ENCODE measurements at regions not wholly inside any gene's neighbourhood (a gene's known extent, or its start where the extent isn't known, plus 50 kb on each side); places are given as distances from the start of the nearest gene placed in this dataset.

DNA sequence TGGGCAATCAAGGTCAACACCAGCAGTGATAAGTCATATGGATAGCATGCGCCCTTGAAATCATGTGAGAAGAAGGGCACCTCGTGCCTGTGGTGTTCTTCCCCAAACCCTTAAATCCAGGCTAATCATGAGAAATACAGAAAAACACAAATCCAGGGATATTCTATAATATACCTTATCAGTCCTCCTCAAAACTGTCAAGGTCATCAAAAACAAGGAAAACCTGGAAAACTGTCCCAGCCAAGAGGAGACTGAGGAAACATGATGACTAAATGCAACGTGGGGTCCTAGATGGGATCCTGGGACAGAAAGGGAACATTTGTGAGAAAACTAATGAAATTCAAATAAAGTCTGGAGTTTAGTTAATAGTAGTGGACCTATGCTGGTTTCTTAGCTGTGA is 201.8 kb upstream of the FAM9B start:
- H3K36me3 ChIP-seq (ENCODE audit: control insufficient read depth in 2 of 2, insufficient read depth in 2 of 2, low read length in 1 of 2) = no peaks in the 10 kb centered on the region
- WGBS = over 99% methylated on average over 3 of the region's 3 CpGs
- no peak overlapping the region for H3K27ac ChIP-seq (ENCODE audit: low read depth in 1 of 2, low read length in 1 of 2)
- no peak overlapping the region for H3K4me3 ChIP-seq (ENCODE audit: low read length in 2 of 2)
- H3K9me3 ChIP-seq (ENCODE audit: control insufficient read depth in 2 of 2, insufficient read depth in 1 of 2, low read length in 1 of 2) = no peaks in the 10 kb centered on the region
- no peaks in the 10 kb centered on the region for H3K27me3 ChIP-seq (ENCODE audit: control insufficient read depth in 2 of 2, insufficient read depth in 1 of 2, low read length in 1 of 2)
- no peak for DNase-seq (ENCODE audit: low read depth in 6 of 9, low spot score in 9 of 9)
- H3K4me1 ChIP-seq (ENCODE audit: control insufficient read depth in 2 of 2, insufficient read depth in 2 of 2, low read length in 2 of 2) = no peaks in the 10 kb centered on the region

GRCh38 chrX:9240956-9241355 is 207.0 kb upstream of the FAM9B start:
- Histone ChIP-seq H3K4me1 (ENCODE audit: control insufficient read depth in 2 of 2, insufficient read depth in 2 of 2, low read length in 2 of 2) (no peaks in the 10 kb centered on the region), H3K4me3 (ENCODE audit: low read length in 2 of 2) (no peak overlapping the region), H3K9me3 (ENCODE audit: control insufficient read depth in 2 of 2, insufficient read depth in 1 of 2, low read length in 1 of 2) (no peaks in the 10 kb centered on the region), H3K27ac (ENCODE audit: low read depth in 1 of 2, low read length in 1 of 2) (no peak overlapping the region), H3K36me3 (ENCODE audit: control insufficient read depth in 2 of 2, insufficient read depth in 2 of 2, low read length in 1 of 2) (no peaks in the 10 kb centered on the region), H3K27me3 (ENCODE audit: control insufficient read depth in 2 of 2, insufficient read depth in 1 of 2, low read length in 1 of 2) (no peaks in the 10 kb centered on the region)
- 93% methylated on average over 4 of the region's 4 CpGs for WGBS
- no peak for DNase-seq (ENCODE audit: low read depth in 6 of 9, low spot score in 9 of 9)

DNA sequence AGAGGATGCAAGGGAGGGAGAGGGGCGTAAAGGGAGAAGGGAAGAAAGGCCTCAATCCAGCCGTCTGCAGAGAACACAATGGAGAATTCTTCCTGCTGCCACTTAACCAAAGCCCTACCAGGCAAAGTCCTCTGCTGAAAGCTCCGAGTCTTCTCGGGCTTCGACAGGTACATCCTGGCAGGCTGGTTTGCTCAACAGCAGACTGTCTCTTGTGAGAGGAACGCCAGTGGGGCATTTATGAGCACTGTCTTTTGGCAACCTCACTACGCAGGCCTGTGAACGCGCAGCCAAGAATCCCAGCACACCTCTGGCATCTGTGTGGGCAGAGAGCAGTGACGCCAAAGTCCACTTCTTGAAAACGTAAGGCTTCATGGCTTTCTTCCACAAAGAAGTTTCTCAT is 207.5 kb upstream of the FAM9B start:
- 97% methylated on average over 11 of the region's 11 CpGs for WGBS
- H3K27ac ChIP-seq (ENCODE audit: low read depth in 1 of 2, low read length in 1 of 2) = no peak overlapping the region
- no peak for DNase-seq (ENCODE audit: low read depth in 6 of 9, low spot score in 9 of 9)
- no peaks in the 10 kb centered on the region for H3K9me3 ChIP-seq (ENCODE audit: control insufficient read depth in 2 of 2, insufficient read depth in 1 of 2, low read length in 1 of 2)
- no peaks in the 10 kb centered on the region for H3K4me1 ChIP-seq (ENCODE audit: control insufficient read depth in 2 of 2, insufficient read depth in 2 of 2, low read length in 2 of 2)
- H3K36me3 ChIP-seq (ENCODE audit: control insufficient read depth in 2 of 2, insufficient read depth in 2 of 2, low read length in 1 of 2) = no peaks in the 10 kb centered on the region
- no peak overlapping the region for H3K4me3 ChIP-seq (ENCODE audit: low read length in 2 of 2)
- no peaks in the 10 kb centered on the region for H3K27me3 ChIP-seq (ENCODE audit: control insufficient read depth in 2 of 2, insufficient read depth in 1 of 2, low read length in 1 of 2)

- H3K4me3 ChIP-seq (ENCODE audit: low read length in 2 of 2) = no peak overlapping the region
- H3K27ac ChIP-seq (ENCODE audit: low read depth in 1 of 2, low read length in 1 of 2) = no peak overlapping the region
- H3K27me3 ChIP-seq (ENCODE audit: control insufficient read depth in 2 of 2, insufficient read depth in 1 of 2, low read length in 1 of 2) = no peaks in the 10 kb centered on the region
- 87% methylated on average over 8 of the region's 8 CpGs for WGBS
- H3K9me3 ChIP-seq (ENCODE audit: control insufficient read depth in 2 of 2, insufficient read depth in 1 of 2, low read length in 1 of 2) = no peaks in the 10 kb centered on the region
- no peak for DNase-seq (ENCODE audit: low read depth in 6 of 9, low spot score in 9 of 9)
- no peaks in the 10 kb centered on the region for H3K4me1 ChIP-seq (ENCODE audit: control insufficient read depth in 2 of 2, insufficient read depth in 2 of 2, low read length in 2 of 2)
- H3K36me3 ChIP-seq (ENCODE audit: control insufficient read depth in 2 of 2, insufficient read depth in 2 of 2, low read length in 1 of 2) = no peaks in the 10 kb centered on the region
Observed at GRCh38 chrX:9249051-9249846, 215.3 kb upstream of the FAM9B start.

- Histone ChIP-seq H3K27ac (ENCODE audit: low read depth in 1 of 2, low read length in 1 of 2) (no peak overlapping the region), H3K4me3 (ENCODE audit: low read length in 2 of 2) (no peak overlapping the region), H3K36me3 (ENCODE audit: control insufficient read depth in 2 of 2, insufficient read depth in 2 of 2, low read length in 1 of 2) (no peaks in the 10 kb centered on the region), H3K9me3 (ENCODE audit: control insufficient read depth in 2 of 2, insufficient read depth in 1 of 2, low read length in 1 of 2) (no peaks in the 10 kb centered on the region), H3K27me3 (ENCODE audit: control insufficient read depth in 2 of 2, insufficient read depth in 1 of 2, low read length in 1 of 2) (no peaks in the 10 kb centered on the region), H3K4me1 (ENCODE audit: control insufficient read depth in 2 of 2, insufficient read depth in 2 of 2, low read length in 2 of 2) (no peaks in the 10 kb centered on the region)
- no peak for DNase-seq (ENCODE audit: low read depth in 6 of 9, low spot score in 9 of 9)
- 90% methylated on average over 4 of the region's 4 CpGs for WGBS
Observed at GRCh38 chrX:9252182-9252581, 212.7 kb upstream of the TBL1X start.

GRCh38 chrX:9253211-9253610 is 211.6 kb upstream of the TBL1X start:
- Histone ChIP-seq H3K9me3 (ENCODE audit: control insufficient read depth in 2 of 2, insufficient read depth in 1 of 2, low read length in 1 of 2) (no peaks in the 10 kb centered on the region), H3K27me3 (ENCODE audit: control insufficient read depth in 2 of 2, insufficient read depth in 1 of 2, low read length in 1 of 2) (no peaks in the 10 kb centered on the region), H3K4me1 (ENCODE audit: control insufficient read depth in 2 of 2, insufficient read depth in 2 of 2, low read length in 2 of 2) (no peaks in the 10 kb centered on the region), H3K36me3 (ENCODE audit: control insufficient read depth in 2 of 2, insufficient read depth in 2 of 2, low read length in 1 of 2) (no peaks in the 10 kb centered on the region), H3K4me3 (ENCODE audit: low read length in 2 of 2) (no peak overlapping the region), H3K27ac (ENCODE audit: low read depth in 1 of 2, low read length in 1 of 2) (no peak overlapping the region)
- no peak for DNase-seq (ENCODE audit: low read depth in 6 of 9, low spot score in 9 of 9)
- 58% methylated on average over 2 of the region's 2 CpGs for WGBS

GRCh38 chrX:9257718-9258420 is 207.0 kb upstream of the TBL1X start:
- DNase-seq (ENCODE audit: low read depth in 6 of 9, low spot score in 9 of 9) = no peak
- no peaks in the 10 kb centered on the region for H3K27me3 ChIP-seq (ENCODE audit: control insufficient read depth in 2 of 2, insufficient read depth in 1 of 2, low read length in 1 of 2)
- H3K4me1 ChIP-seq (ENCODE audit: control insufficient read depth in 2 of 2, insufficient read depth in 2 of 2, low read length in 2 of 2) = no peaks in the 10 kb centered on the region
- no peaks in the 10 kb centered on the region for H3K36me3 ChIP-seq (ENCODE audit: control insufficient read depth in 2 of 2, insufficient read depth in 2 of 2, low read length in 1 of 2)
- no peaks in the 10 kb centered on the region for H3K9me3 ChIP-seq (ENCODE audit: control insufficient read depth in 2 of 2, insufficient read depth in 1 of 2, low read length in 1 of 2)
- no peak overlapping the region for H3K4me3 ChIP-seq (ENCODE audit: low read length in 2 of 2)
- no peak overlapping the region for H3K27ac ChIP-seq (ENCODE audit: low read depth in 1 of 2, low read length in 1 of 2)
- WGBS = 92% methylated on average over 6 of the region's 6 CpGs

- H3K27ac ChIP-seq (ENCODE audit: low read depth in 1 of 2, low read length in 1 of 2) = no peak overlapping the region
- no peaks in the 10 kb centered on the region for H3K4me1 ChIP-seq (ENCODE audit: control insufficient read depth in 2 of 2, insufficient read depth in 2 of 2, low read length in 2 of 2)
- H3K4me3 ChIP-seq (ENCODE audit: low read length in 2 of 2) = no peak overlapping the region
- H3K36me3 ChIP-seq (ENCODE audit: control insufficient read depth in 2 of 2, insufficient read depth in 2 of 2, low read length in 1 of 2) = no peaks in the 10 kb centered on the region
- WGBS = 56% methylated on average over 3 of the region's 3 CpGs
- H3K9me3 ChIP-seq (ENCODE audit: control insufficient read depth in 2 of 2, insufficient read depth in 1 of 2, low read length in 1 of 2) = no peaks in the 10 kb centered on the region
- H3K27me3 ChIP-seq (ENCODE audit: control insufficient read depth in 2 of 2, insufficient read depth in 1 of 2, low read length in 1 of 2) = no peaks in the 10 kb centered on the region
- DNase-seq (ENCODE audit: low read depth in 6 of 9, low spot score in 9 of 9) = no peak
Observed at GRCh38 chrX:9258421-9259104, 206.3 kb upstream of the TBL1X start.

DNA sequence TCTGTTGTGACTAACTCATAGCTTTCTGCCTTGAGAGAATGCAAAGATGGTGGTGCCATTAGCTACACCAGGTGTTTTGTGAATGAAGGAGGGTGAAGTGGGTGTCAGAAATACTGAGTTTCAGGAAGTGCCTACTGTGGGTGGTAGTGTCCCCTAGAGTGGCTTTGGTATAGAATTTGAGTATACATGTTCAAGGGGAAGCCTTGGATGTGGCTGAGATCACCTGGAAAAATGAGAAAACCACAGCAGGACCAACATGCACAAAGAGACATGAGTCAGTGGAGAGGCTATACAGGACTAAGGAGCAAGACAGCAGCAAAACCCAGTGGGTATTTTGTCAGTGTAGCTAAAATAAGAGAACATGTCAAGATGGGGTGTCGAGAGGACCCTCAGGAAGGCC is 204.3 kb upstream of the TBL1X start:
- no peaks in the 10 kb centered on the region for H3K36me3 ChIP-seq (ENCODE audit: control insufficient read depth in 2 of 2, insufficient read depth in 2 of 2, low read length in 1 of 2)
- no peaks in the 10 kb centered on the region for H3K9me3 ChIP-seq (ENCODE audit: control insufficient read depth in 2 of 2, insufficient read depth in 1 of 2, low read length in 1 of 2)
- H3K4me1 ChIP-seq (ENCODE audit: control insufficient read depth in 2 of 2, insufficient read depth in 2 of 2, low read length in 2 of 2) = no peaks in the 10 kb centered on the region
- no peak overlapping the region for H3K27ac ChIP-seq (ENCODE audit: low read depth in 1 of 2, low read length in 1 of 2)
- H3K4me3 ChIP-seq (ENCODE audit: low read length in 2 of 2) = no peak overlapping the region
- WGBS = 100% methylated on average over 1 of the region's 1 CpG
- DNase-seq (ENCODE audit: low read depth in 6 of 9, low spot score in 9 of 9) = no peak
- H3K27me3 ChIP-seq (ENCODE audit: control insufficient read depth in 2 of 2, insufficient read depth in 1 of 2, low read length in 1 of 2) = no peaks in the 10 kb centered on the region
